ENCODE measurements at regions not wholly inside any gene's neighbourhood (a gene's known extent, or its start where the extent isn't known, plus 50 kb on each side); places are given as distances from the start of the nearest gene placed in this dataset.

DNA sequence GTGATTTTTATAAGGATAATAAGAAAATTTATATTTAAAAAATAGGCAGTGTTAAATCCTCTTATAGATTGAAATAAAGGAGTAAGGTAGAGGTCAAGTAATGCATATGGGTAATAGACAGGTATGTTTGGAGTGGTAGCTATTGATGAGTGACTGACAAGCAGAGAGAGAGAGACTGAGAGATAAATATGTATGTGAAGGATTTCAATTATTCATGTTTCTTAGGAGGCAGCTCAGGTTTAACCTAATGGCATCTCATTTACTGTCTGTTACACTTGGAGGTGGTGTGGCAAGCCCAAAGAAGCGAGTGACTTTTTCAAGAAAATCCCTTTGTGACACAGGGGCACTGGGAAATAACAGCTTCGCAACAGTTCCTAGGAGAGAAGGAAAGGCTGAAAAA is 120.2 kb downstream of the KIF2B start:
- no peak for DNase-seq
- Histone ChIP-seq H3K9ac (ENCODE audit: low read length) (no peak overlapping the region), H3K79me2 (ENCODE audit: control insufficient read depth, insufficient read depth, low read length) (no peaks in the 10 kb centered on the region), H3K4me2 (replicated peaks; ENCODE audit: low read depth, low read length, poor library complexity, severe bottlenecking) (no peak overlapping the region), H3K36me3 (replicated peaks in 1 of 2; ENCODE audit: control extremely low read depth in 1 of 2, control insufficient read depth in 1 of 2, extremely low read depth in 1 of 2, insufficient read depth in 2 of 2, low read length in 1 of 2) (no peaks in the 10 kb centered on the region), H3K4me3 (ENCODE audit: control extremely low read depth in 1 of 5, extremely low read depth in 1 of 5, insufficient read depth in 1 of 5, low read depth in 2 of 5, low read length in 4 of 5) (no peak overlapping the region), H3K27ac (ENCODE audit: low read length in 2 of 2) (no peak overlapping the region), H4K20me1 (ENCODE audit: control insufficient read depth, insufficient read depth, low read length, poor library complexity, severe bottlenecking) (no peaks in the 10 kb centered on the region), H2AFZ (ENCODE audit: insufficient read depth, low read depth, low read length, poor library complexity, severe bottlenecking) (no peak overlapping the region), H3K9me3 (ENCODE audit: control extremely low read depth in 1 of 3, control insufficient read depth in 2 of 3, insufficient read depth in 1 of 3, low read length in 2 of 3) (peaks cover 0 to 2% (median 0%) of the 10 kb centered on the region in 3 donors), H3K4me1 (ENCODE audit: control insufficient read depth in 2 of 2, insufficient read depth in 2 of 2, low read length in 2 of 2) (no peaks in the 10 kb centered on the region), H3K27me3 (replicated peaks in 1 of 4; ENCODE audit: control extremely low read depth in 1 of 4, control insufficient read depth in 3 of 4, insufficient read depth in 4 of 4, low read length in 3 of 4) (no peaks in the 10 kb centered on the region)
- H3K27ac Mint-ChIP-seq = no peak overlapping the region
- CTCF ChIA-PET = no interaction called here
- POLR2A ChIA-PET = no interaction called here
- WGBS (ENCODE audit: insufficient coverage) = no CpG with 5 or more reads among the region's 2 CpGs
- no peaks in the 10 kb centered on the region for H3K4me1 Mint-ChIP-seq
- intact Hi-C loops (cut with micrococcal nuclease) = no loop called here
- no peaks in the 10 kb centered on the region for H3K27me3 Mint-ChIP-seq
- no peak overlapping the region for H3K4me3 Mint-ChIP-seq
- ATAC-seq (ENCODE audit: low read depth) = no peak
- TF ChIP-seq, protein P1, sequence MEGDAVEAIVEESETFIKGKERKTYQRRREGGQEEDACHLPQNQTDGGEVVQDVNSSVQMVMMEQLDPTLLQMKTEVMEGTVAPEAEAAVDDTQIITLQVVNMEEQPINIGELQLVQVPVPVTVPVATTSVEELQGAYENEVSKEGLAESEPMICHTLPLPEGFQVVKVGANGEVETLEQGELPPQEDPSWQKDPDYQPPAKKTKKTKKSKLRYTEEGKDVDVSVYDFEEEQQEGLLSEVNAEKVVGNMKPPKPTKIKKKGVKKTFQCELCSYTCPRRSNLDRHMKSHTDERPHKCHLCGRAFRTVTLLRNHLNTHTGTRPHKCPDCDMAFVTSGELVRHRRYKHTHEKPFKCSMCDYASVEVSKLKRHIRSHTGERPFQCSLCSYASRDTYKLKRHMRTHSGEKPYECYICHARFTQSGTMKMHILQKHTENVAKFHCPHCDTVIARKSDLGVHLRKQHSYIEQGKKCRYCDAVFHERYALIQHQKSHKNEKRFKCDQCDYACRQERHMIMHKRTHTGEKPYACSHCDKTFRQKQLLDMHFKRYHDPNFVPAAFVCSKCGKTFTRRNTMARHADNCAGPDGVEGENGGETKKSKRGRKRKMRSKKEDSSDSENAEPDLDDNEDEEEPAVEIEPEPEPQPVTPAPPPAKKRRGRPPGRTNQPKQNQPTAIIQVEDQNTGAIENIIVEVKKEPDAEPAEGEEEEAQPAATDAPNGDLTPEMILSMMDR (IDR thresholded peaks at IDR 0.05) = no peak
- TF ChIP-seq EZH2 (IDR thresholded peaks at IDR 0.05; ENCODE audit: borderline replicate concordance, insufficient read depth, low read depth, low read length, poor library complexity, severe bottlenecking) = no peak
- no peaks in the 10 kb centered on the region for H3K9me3 Mint-ChIP-seq (ENCODE audit: insufficient read depth)

- ATAC-seq (ENCODE audit: low read depth) = no peak
- POLR2A ChIA-PET = no interaction called here
- Histone ChIP-seq H3K79me2 (ENCODE audit: control insufficient read depth, insufficient read depth, low read length) (no peaks in the 10 kb centered on the region), H3K9me3 (ENCODE audit: control extremely low read depth in 1 of 3, control insufficient read depth in 2 of 3, insufficient read depth in 1 of 3, low read length in 2 of 3) (peaks cover 0 to 12% (median 6%) of the 10 kb centered on the region in 3 donors), H3K9ac (ENCODE audit: low read length) (no peak overlapping the region), H3K27me3 (replicated peaks in 1 of 4; ENCODE audit: control extremely low read depth in 1 of 4, control insufficient read depth in 3 of 4, insufficient read depth in 4 of 4, low read length in 3 of 4) (no peaks in the 10 kb centered on the region), H3K4me3 (ENCODE audit: control extremely low read depth in 1 of 5, extremely low read depth in 1 of 5, insufficient read depth in 1 of 5, low read depth in 2 of 5, low read length in 4 of 5) (no peak overlapping the region), H2AFZ (ENCODE audit: insufficient read depth, low read depth, low read length, poor library complexity, severe bottlenecking) (no peak overlapping the region), H3K27ac (ENCODE audit: low read length in 2 of 2) (no peak overlapping the region), H3K36me3 (replicated peaks in 1 of 2; ENCODE audit: control extremely low read depth in 1 of 2, control insufficient read depth in 1 of 2, extremely low read depth in 1 of 2, insufficient read depth in 2 of 2, low read length in 1 of 2) (no peaks in the 10 kb centered on the region), H4K20me1 (ENCODE audit: control insufficient read depth, insufficient read depth, low read length, poor library complexity, severe bottlenecking) (no peaks in the 10 kb centered on the region), H3K4me1 (ENCODE audit: control insufficient read depth in 2 of 2, insufficient read depth in 2 of 2, low read length in 2 of 2) (no peaks in the 10 kb centered on the region), H3K4me2 (replicated peaks; ENCODE audit: low read depth, low read length, poor library complexity, severe bottlenecking) (no peak overlapping the region)
- H3K9me3 Mint-ChIP-seq (ENCODE audit: insufficient read depth) = peaks cover 7% of the 10 kb centered on the region
- H3K27ac Mint-ChIP-seq = no peak overlapping the region
- CTCF ChIA-PET = no interaction called here
- WGBS (ENCODE audit: insufficient coverage) = no CpG with 5 or more reads among the region's 1 CpG
- no peaks in the 10 kb centered on the region for H3K27me3 Mint-ChIP-seq
- no peak for DNase-seq
- no peak for TF ChIP-seq EZH2 (IDR thresholded peaks at IDR 0.05; ENCODE audit: borderline replicate concordance, insufficient read depth, low read depth, low read length, poor library complexity, severe bottlenecking)
- TF ChIP-seq, protein P1 (IDR thresholded peaks at IDR 0.05) = no peak
- no peak overlapping the region for H3K4me3 Mint-ChIP-seq
- intact Hi-C loops (cut with micrococcal nuclease) = no loop called here
- no peaks in the 10 kb centered on the region for H3K4me1 Mint-ChIP-seq
Measured at GRCh38 chr17:53948323-53948722, 125.6 kb downstream of the KIF2B start.
